HG03280 (cell line): ENCODE measurements at regions not wholly inside any gene's neighbourhood (a gene's known extent, or its start where the extent isn't known, plus 50 kb on each side); places are given as distances from the start of the nearest gene placed in this dataset.
"Not testable (repeated sequence)": the region's sequence is repeated elsewhere in the genome, so short reads cannot be mapped to it uniquely, and the experiment has no call there.

Experiments
- ATAC-seq: cut with Tn5 transposase; IDR thresholded peaks from one replicate; pipeline ENCODE4 v1.9.1; 2021; ENCODE audit warnings: mild to moderate bottlenecking, moderate library complexity; ENCODE audit not compliant: unreplicated experiment

- ATAC-seq, result no peak
Observed at GRCh38 chrX:131595120-131595519, 51.2 kb downstream of the OR13H1 start.

- no peak for ATAC-seq
Observed at GRCh38 chrX:131607792-131608369, 64.0 kb downstream of the OR13H1 start.

- ATAC-seq, result no peak
Observed at GRCh38 chrX:131609480-131609879, 65.6 kb downstream of the OR13H1 start.

- no peak for ATAC-seq
Observed at GRCh38 chrX:131613260-131613659, 69.4 kb downstream of the OR13H1 start.

GRCh38 chrX:131614241-131614640 lies 70.4 kb downstream of the OR13H1 start:
- no peak for ATAC-seq

GRCh38 chrX:131617182-131617581 lies 73.3 kb downstream of the OR13H1 start:
- ATAC-seq, result no peak

- no peak for ATAC-seq
Observed at GRCh38 chrX:131621650-131622049, 77.8 kb downstream of the OR13H1 start.

- ATAC-seq, result no peak
Observed at GRCh38 chrX:131626681-131627296, 82.9 kb downstream of the OR13H1 start.

GRCh38 chrX:131630534-131630933 lies 86.7 kb downstream of the OR13H1 start:
- ATAC-seq, result no peak

GRCh38 chrX:131633285-131633917 lies 89.5 kb downstream of the OR13H1 start:
- peak; percentile 71 for ATAC-seq

- ATAC-seq, result no peak
Observed at GRCh38 chrX:131634900-131635299, 91.0 kb downstream of the OR13H1 start.

- ATAC-seq, result no peak
Observed at GRCh38 chrX:131646106-131646505, 102.2 kb downstream of the OR13H1 start.

- ATAC-seq, result no peak
Observed at GRCh38 chrX:131649741-131650140, 105.9 kb downstream of the OR13H1 start.

- ATAC-seq, result no peak
Observed at GRCh38 chrX:131650637-131651410, 107.0 kb downstream of the OR13H1 start.

GRCh38 chrX:131663726-131664125 lies 119.9 kb downstream of the OR13H1 start:
- ATAC-seq, result not testable (repeated sequence)

- ATAC-seq, result no peak
Observed at GRCh38 chrX:131671735-131672134, 127.9 kb downstream of the OR13H1 start.

- ATAC-seq, result no peak
Observed at GRCh38 chrX:131675596-131676194, 131.8 kb downstream of the OR13H1 start.

- no peak for ATAC-seq
Observed at GRCh38 chrX:131677655-131678628, 134.1 kb downstream of the OR13H1 start.

- not testable (repeated sequence) for ATAC-seq
Observed at GRCh38 chrX:131682735-131683134, 138.9 kb downstream of the OR13H1 start.

GRCh38 chrX:131693359-131693758 lies 149.5 kb downstream of the OR13H1 start:
- ATAC-seq, result no peak
